ENCODE measurements at regions not wholly inside any gene's neighbourhood (a gene's known extent, or its start where the extent isn't known, plus 50 kb on each side); places are given as distances from the start of the nearest gene placed in this dataset.

- TF ChIP-seq AR (CRISPR knock-in tag; IDR thresholded peaks at IDR 0.05): no peak
- TF ChIP-seq ZNF317 (CRISPR knock-in tag; IDR thresholded peaks at IDR 0.05; ENCODE audit: borderline replicate concordance, low read depth): no peak
- TF ChIP-seq NR3C1 (CRISPR knock-in tag; conservative IDR thresholded peaks at IDR 0.05; ENCODE audit: low read depth): no peak
- no peak for TF ChIP-seq SMAD4 (CRISPR knock-in tag; IDR thresholded peaks at IDR 0.05)
- TF ChIP-seq E2F5 (CRISPR knock-in tag; IDR thresholded peaks at IDR 0.05): no peak
- no peak for TF ChIP-seq ZNF219 (CRISPR knock-in tag; IDR thresholded peaks at IDR 0.05; ENCODE audit: borderline replicate concordance)
- TF ChIP-seq TEAD4 (CRISPR knock-in tag; IDR thresholded peaks at IDR 0.05): peak; percentile 5; the same call in 1 of the 2 replicates
- TF ChIP-seq AFF4 (CRISPR knock-in tag; IDR thresholded peaks at IDR 0.05; ENCODE audit: borderline replicate concordance): no peak; the same call in 1 of the 2 replicates
Observed at GRCh38 chr4:176001151-176002006, 64.3 kb upstream of the WDR17 start (continued).

- DNase-seq (ENCODE audit: low spot score) (peak; percentile 70), ATAC-seq (peak; percentile 72)
- Mint-ChIP-seq H3K4me1 (peaks cover 44% of the 10 kb centered on the region), H3K4me3 (peak overlapping the region; percentile 92), H3K27me3 (ENCODE audit: low read depth) (peaks cover 29% of the 10 kb centered on the region), H3K36me3 (no peaks in the 10 kb centered on the region), H3K9me3 (no peaks in the 10 kb centered on the region), H3K27ac (no peak overlapping the region)
- POLR2A ChIA-PET: no interaction called here
- peak; percentile 28; the same call in 1 of the 2 replicates for TF ChIP-seq FOXP4 (CRISPR knock-in tag; IDR thresholded peaks at IDR 0.05)
- TF ChIP-seq ESRRA (CRISPR knock-in tag; IDR thresholded peaks at IDR 0.05; ENCODE audit: borderline replicate concordance): no peak
- CTCF ChIA-PET: interaction anchor here (0.7 to 1.6 kb wide), 2 partner anchors 12 to 663 kb away, joined by 3 read pairs; no protein-coding TSS in a partner anchor
Observed at GRCh38 chr4:176002007-176002613, 63.5 kb upstream of the WDR17 start.

GRCh38 chr4:176005766-176006165, 59.9 kb upstream of the WDR17 start:
- Mint-ChIP-seq H3K27me3 (ENCODE audit: low read depth) (peaks cover 26% of the 10 kb centered on the region), H3K27ac (no peak overlapping the region), H3K4me1 (peaks cover 19% of the 10 kb centered on the region), H3K9me3 (no peaks in the 10 kb centered on the region), H3K36me3 (no peaks in the 10 kb centered on the region), H3K4me3 (no peak overlapping the region)
- POLR2A ChIA-PET: no interaction called here
- ATAC-seq (no peak), DNase-seq (ENCODE audit: low spot score) (no peak)
- CTCF ChIA-PET: interaction anchor here (1.0 kb wide), 1 partner anchor 118 kb away, joined by 3 read pairs; no protein-coding TSS in a partner anchor
- TF ChIP-seq ARID4B (CRISPR knock-in tag; IDR thresholded peaks at IDR 0.05; ENCODE audit: borderline replicate concordance): no peak
- no peak for TF ChIP-seq ZNF281 (CRISPR knock-in tag; IDR thresholded peaks at IDR 0.05)
- no peak for TF ChIP-seq JUN (CRISPR knock-in tag; IDR thresholded peaks at IDR 0.05)

Data from WTC11 (cell line).